ENCODE measurements at regions not wholly inside any gene's neighbourhood (a gene's known extent, or its start where the extent isn't known, plus 50 kb on each side); places are given as distances from the start of the nearest gene placed in this dataset.

- TF ChIP-seq CTCF (IDR thresholded peaks at IDR 0.05): no peak
- no peak for TF ChIP-seq POLR2A (IDR thresholded peaks at IDR 0.05)
- no peak for TF ChIP-seq POLR2AphosphoS5 (IDR thresholded peaks at IDR 0.05; ENCODE audit: insufficient read depth in 1 of 2, low read depth in 1 of 2)
Observed at GRCh38 chr6:106761160-106761559, 131.8 kb downstream of the QRSL1 start.
